Mesothelial cell of epicardium (in vitro differentiated cells): ENCODE measurements at regions not wholly inside any gene's neighbourhood (a gene's known extent, or its start where the extent isn't known, plus 50 kb on each side); places are given as distances from the start of the nearest gene placed in this dataset.

Experiments used
- DNase-seq, 2 experiments: peaks; one replicate each; pipeline ENCODE4 v3.0.0; 2021; ENCODE audit warnings: low spot score in 2 of 2; ENCODE audit not compliant: unreplicated experiment in 2 of 2
- H3K27ac Mint-ChIP-seq: 2 replicates; pipeline ENCODE4 v1.8.0; 2021; ENCODE audit warnings: mixed read lengths
- H3K27me3 Mint-ChIP-seq: 2 replicates; pipeline ENCODE4 v1.8.0; 2021; ENCODE audit warnings: low read depth, mixed read lengths
- H3K36me3 Mint-ChIP-seq: 2 replicates; pipeline ENCODE4 v1.8.0; 2021; ENCODE audit warnings: mixed read lengths
- H3K4me1 Mint-ChIP-seq: 2 replicates; pipeline ENCODE4 v1.8.0; 2021; ENCODE audit warnings: mixed read lengths
- H3K4me3 Mint-ChIP-seq: 2 replicates; pipeline ENCODE4 v1.8.0; 2021; ENCODE audit warnings: mild to moderate bottlenecking, moderate library complexity, mixed read lengths
- H3K9me3 Mint-ChIP-seq: 2 replicates; pipeline ENCODE4 v1.8.0; 2021; ENCODE audit warnings: mixed read lengths
- TF ChIP-seq, protein P1 (sequence below): fragments of 200-600 bp; sonication (generic); IDR thresholded peaks from one replicate; pipeline ENCODE4 v1.5.0; 2021; ENCODE audit warnings: antibody characterized with exemption; ENCODE audit not compliant: unreplicated experiment

DNA sequence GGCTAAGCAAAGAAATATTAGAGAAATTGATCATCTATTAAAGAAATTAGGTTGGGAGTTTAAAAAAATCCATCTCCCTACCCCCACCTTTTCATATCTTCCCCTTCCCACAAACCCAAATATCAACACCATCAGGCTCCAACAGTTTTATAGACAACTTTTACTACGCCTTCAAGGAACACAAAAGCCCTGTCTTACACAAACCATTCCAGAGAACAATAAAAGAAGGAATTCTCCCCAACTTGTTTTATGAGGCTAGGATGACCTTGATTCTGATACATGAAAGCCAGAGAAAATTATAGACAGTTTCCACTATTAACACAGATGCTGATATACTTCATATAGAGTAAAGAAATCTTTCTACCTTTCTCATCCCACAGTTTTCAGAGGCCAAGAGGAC is 211.6 kb downstream of the OSR1 start:
- TF ChIP-seq, protein P1, sequence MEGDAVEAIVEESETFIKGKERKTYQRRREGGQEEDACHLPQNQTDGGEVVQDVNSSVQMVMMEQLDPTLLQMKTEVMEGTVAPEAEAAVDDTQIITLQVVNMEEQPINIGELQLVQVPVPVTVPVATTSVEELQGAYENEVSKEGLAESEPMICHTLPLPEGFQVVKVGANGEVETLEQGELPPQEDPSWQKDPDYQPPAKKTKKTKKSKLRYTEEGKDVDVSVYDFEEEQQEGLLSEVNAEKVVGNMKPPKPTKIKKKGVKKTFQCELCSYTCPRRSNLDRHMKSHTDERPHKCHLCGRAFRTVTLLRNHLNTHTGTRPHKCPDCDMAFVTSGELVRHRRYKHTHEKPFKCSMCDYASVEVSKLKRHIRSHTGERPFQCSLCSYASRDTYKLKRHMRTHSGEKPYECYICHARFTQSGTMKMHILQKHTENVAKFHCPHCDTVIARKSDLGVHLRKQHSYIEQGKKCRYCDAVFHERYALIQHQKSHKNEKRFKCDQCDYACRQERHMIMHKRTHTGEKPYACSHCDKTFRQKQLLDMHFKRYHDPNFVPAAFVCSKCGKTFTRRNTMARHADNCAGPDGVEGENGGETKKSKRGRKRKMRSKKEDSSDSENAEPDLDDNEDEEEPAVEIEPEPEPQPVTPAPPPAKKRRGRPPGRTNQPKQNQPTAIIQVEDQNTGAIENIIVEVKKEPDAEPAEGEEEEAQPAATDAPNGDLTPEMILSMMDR, result no peak
- no peak overlapping the region for H3K27ac Mint-ChIP-seq
- DNase-seq, result no peak
- peaks cover 9% of the 10 kb centered on the region for H3K36me3 Mint-ChIP-seq
- no peak overlapping the region for H3K4me3 Mint-ChIP-seq
- peaks cover 18% of the 10 kb centered on the region for H3K9me3 Mint-ChIP-seq
- no peaks in the 10 kb centered on the region for H3K27me3 Mint-ChIP-seq
- H3K4me1 Mint-ChIP-seq, result no peaks in the 10 kb centered on the region

DNA sequence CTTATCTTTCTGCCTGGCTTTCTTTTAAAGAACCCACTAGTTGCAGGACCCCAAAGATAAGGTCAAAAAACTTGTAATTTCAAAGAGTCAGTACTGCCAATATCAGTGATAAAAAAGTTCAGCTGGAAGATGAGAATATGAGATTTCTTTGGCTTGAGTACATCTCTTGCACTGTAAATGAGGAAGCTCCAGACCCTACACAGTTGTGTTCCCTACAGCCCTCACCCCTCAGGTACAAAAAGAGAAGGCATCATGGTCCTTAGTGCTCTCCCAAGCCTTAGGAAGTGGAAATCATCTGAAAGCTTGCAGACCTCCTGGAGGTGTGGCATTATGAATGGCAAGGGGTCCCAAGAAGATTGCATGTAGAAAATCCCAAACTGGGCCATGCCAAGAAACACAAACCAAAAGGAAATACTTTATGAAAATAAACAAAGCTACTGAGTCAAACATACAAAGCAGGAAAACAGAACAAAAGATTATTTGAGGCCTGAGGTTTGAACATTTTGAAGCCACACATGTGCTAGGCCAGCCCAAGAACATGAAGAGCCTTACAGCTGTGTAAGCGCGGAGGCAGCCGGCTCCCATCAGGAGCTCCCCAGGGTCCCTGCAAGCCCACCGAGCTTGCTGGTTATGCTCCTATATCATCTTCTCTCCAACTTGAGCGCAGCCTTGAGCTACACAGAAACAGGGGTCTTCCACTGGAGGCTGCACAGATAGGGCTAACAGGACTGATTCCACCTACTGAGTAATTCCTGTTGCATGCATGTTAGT is 217.0 kb downstream of the OSR1 start:
- no peak overlapping the region for H3K4me3 Mint-ChIP-seq
- no peaks in the 10 kb centered on the region for H3K9me3 Mint-ChIP-seq
- no peak overlapping the region for H3K27ac Mint-ChIP-seq
- no peaks in the 10 kb centered on the region for H3K36me3 Mint-ChIP-seq
- TF ChIP-seq, protein P1, result no peak
- DNase-seq, result no peak
- H3K27me3 Mint-ChIP-seq, result no peaks in the 10 kb centered on the region
- H3K4me1 Mint-ChIP-seq, result peaks cover 11% of the 10 kb centered on the region

DNA sequence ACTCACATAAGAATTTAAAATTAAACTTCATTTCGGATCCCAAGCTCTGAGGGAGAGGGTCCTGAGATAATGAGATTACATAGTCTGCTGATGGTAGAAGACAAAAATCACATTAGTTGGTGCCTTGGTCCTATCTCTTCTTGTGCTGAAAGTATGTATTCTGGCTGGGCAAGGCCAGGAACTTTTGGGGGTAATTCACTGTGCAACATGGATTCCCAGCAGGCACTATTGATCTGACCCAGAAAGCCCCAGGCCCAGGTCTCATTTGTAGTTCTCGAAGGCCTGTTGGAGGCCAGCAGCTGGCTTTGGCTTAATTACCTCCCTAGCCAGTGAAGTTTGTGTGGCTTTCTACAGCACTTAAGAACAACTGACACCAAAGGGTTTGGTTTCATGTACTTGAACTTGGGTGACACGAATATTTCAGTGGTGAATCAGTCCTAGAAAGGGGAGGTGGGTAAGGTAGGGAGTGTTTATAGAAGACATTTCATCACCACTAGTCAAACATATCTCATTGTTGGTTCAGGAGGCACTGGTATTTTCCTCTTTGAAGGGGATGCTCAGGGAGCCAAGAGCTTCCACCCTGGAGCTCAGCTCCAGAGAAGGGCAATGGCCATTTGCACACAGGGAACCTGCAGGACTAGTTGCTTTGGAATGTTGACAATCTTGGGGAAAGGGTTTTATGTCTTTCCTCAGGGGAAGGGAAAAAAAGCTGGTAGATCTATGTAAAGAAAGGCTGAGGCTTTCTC is 217.8 kb downstream of the OSR1 start:
- Mint-ChIP-seq H3K9me3 (no peaks in the 10 kb centered on the region), H3K27me3 (no peaks in the 10 kb centered on the region), H3K27ac (no peak overlapping the region), H3K4me1 (peaks cover 11% of the 10 kb centered on the region), H3K4me3 (no peak overlapping the region), H3K36me3 (no peaks in the 10 kb centered on the region)
- no peak for DNase-seq
- TF ChIP-seq, protein P1, result no peak

- H3K4me3 Mint-ChIP-seq, result no peak overlapping the region
- peaks cover 6% of the 10 kb centered on the region for H3K9me3 Mint-ChIP-seq
- no peaks in the 10 kb centered on the region for H3K27me3 Mint-ChIP-seq
- no peak overlapping the region for H3K27ac Mint-ChIP-seq
- no peaks in the 10 kb centered on the region for H3K36me3 Mint-ChIP-seq
- no peak for DNase-seq
- TF ChIP-seq, protein P1, result no peak
- peaks cover 11% of the 10 kb centered on the region for H3K4me1 Mint-ChIP-seq
These were observed 219.0 kb downstream of the OSR1 start for GRCh38 chr2:19139386-19139785.

- Mint-ChIP-seq H3K27ac (no peak overlapping the region), H3K27me3 (no peaks in the 10 kb centered on the region), H3K9me3 (peaks cover 6% of the 10 kb centered on the region), H3K36me3 (no peaks in the 10 kb centered on the region), H3K4me1 (peaks cover 11% of the 10 kb centered on the region), H3K4me3 (no peak overlapping the region)
- no peak for DNase-seq
- TF ChIP-seq, protein P1, result no peak
These were observed 220.1 kb downstream of the OSR1 start for GRCh38 chr2:19138264-19138825.
